ENCODE measurements at regions not wholly inside any gene's neighbourhood (a gene's known extent, or its start where the extent isn't known, plus 50 kb on each side); places are given as distances from the start of the nearest gene placed in this dataset.

GRCh38 chr12:77761286-77761685 is 69.4 kb upstream of the NAV3 start:
- FAIRE-seq: no peak
- 61% methylated on average over 2 of the region's 2 CpGs for WGBS (ENCODE audit: missing lambda C conversion rate)
- POLR2A ChIA-PET: no interaction called here

GRCh38 chr12:77760271-77761025 is 70.2 kb upstream of the NAV3 start:
- DNase-seq (ENCODE audit: low read depth in 1 of 2, low spot score in 1 of 2): no peak
- ChIA-PET CTCF (no interaction called here), POLR2A (no interaction called here)
- Histone ChIP-seq H3K4me3 (no peak overlapping the region), H3K9me3 (no peaks in the 10 kb centered on the region), H3K27ac (no peak overlapping the region), H3K4me1 (no peaks in the 10 kb centered on the region), H3K4me2 (no peak overlapping the region)
- TF ChIP-seq, protein P1, sequence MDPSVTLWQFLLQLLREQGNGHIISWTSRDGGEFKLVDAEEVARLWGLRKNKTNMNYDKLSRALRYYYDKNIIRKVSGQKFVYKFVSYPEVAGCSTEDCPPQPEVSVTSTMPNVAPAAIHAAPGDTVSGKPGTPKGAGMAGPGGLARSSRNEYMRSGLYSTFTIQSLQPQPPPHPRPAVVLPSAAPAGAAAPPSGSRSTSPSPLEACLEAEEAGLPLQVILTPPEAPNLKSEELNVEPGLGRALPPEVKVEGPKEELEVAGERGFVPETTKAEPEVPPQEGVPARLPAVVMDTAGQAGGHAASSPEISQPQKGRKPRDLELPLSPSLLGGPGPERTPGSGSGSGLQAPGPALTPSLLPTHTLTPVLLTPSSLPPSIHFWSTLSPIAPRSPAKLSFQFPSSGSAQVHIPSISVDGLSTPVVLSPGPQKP (IDR thresholded peaks at IDR 0.05; ENCODE audit: low read depth, low read length): no peak
- TF ChIP-seq, protein P2, sequence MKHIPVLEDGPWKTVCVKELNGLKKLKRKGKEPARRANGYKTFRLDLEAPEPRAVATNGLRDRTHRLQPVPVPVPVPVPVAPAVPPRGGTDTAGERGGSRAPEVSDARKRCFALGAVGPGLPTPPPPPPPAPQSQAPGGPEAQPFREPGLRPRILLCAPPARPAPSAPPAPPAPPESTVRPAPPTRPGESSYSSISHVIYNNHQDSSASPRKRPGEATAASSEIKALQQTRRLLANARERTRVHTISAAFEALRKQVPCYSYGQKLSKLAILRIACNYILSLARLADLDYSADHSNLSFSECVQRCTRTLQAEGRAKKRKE (CRISPR knock-in tag; IDR thresholded peaks at IDR 0.05; ENCODE audit: low read depth): no peak
- no peak for TF ChIP-seq CBX8 (IDR thresholded peaks at IDR 0.05)
- no peak for ATAC-seq
- no peak for FAIRE-seq
- WGBS (ENCODE audit: missing lambda C conversion rate): 50% methylated on average over 7 of the region's 7 CpGs

More at GRCh38 chr12:77761286-77761685, 69.4 kb upstream of the NAV3 start:
- no peak for DNase-seq (ENCODE audit: low read depth in 1 of 2, low spot score in 1 of 2)
- H3K27ac ChIP-seq: no peak overlapping the region
- CTCF ChIA-PET: interaction anchor here (0.6 to 1.3 kb wide), 2 partner anchors 63 to 164 kb away, joined by 3 read pairs; no protein-coding TSS in a partner anchor
- H3K9me3 ChIP-seq: no peaks in the 10 kb centered on the region
- TF ChIP-seq RAD21 (conservative IDR thresholded peaks at IDR 0.05 in 1 of 2, IDR thresholded peaks at IDR 0.05 in 1 of 2) (no peak), KDM1A (IDR thresholded peaks at IDR 0.05; ENCODE audit: low read depth) (no peak), CHD2 (IDR thresholded peaks at IDR 0.05; ENCODE audit: low read length, partially characterized antibody) (no peak), ZSCAN20 (CRISPR knock-in tag; IDR thresholded peaks at IDR 0.05) (no peak), EHMT2 (IDR thresholded peaks at IDR 0.05; ENCODE audit: low read depth) (no peak), PHF8 (IDR thresholded peaks at IDR 0.05; ENCODE audit: borderline replicate concordance, low read depth) (no peak), MYC (IDR thresholded peaks at IDR 0.05; ENCODE audit: borderline replicate concordance, low read length) (no peak), RCOR1 (IDR thresholded peaks at IDR 0.05; ENCODE audit: low read depth, low read length) (no peak), HOXB13 (CRISPR knock-in tag; IDR thresholded peaks at IDR 0.05; ENCODE audit: low read depth) (no peak), RARB (CRISPR knock-in tag; IDR thresholded peaks at IDR 0.05) (no peak), RNF2 (IDR thresholded peaks at IDR 0.05; ENCODE audit: borderline replicate concordance, low read depth) (no peak), KDM5A (IDR thresholded peaks at IDR 0.05) (no peak), HMGXB4 (CRISPR knock-in tag; IDR thresholded peaks at IDR 0.05; ENCODE audit: borderline replicate concordance) (no peak), PBX3 (IDR thresholded peaks at IDR 0.05) (no peak), CBX8 (IDR thresholded peaks at IDR 0.05) (no peak)
- TF ChIP-seq, protein P3, sequence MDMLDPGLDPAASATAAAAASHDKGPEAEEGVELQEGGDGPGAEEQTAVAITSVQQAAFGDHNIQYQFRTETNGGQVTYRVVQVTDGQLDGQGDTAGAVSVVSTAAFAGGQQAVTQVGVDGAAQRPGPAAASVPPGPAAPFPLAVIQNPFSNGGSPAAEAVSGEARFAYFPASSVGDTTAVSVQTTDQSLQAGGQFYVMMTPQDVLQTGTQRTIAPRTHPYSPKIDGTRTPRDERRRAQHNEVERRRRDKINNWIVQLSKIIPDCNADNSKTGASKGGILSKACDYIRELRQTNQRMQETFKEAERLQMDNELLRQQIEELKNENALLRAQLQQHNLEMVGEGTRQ (IDR thresholded peaks at IDR 0.05): no peak
- no peaks in the 10 kb centered on the region for H3K4me1 ChIP-seq
- H3K4me2 ChIP-seq: no peak overlapping the region
- no peak for ATAC-seq
- H3K4me3 ChIP-seq: no peak overlapping the region

Measured in A549 (cell line).